ENCODE measurements at regions not wholly inside any gene's neighbourhood (a gene's known extent, or its start where the extent isn't known, plus 50 kb on each side); places are given as distances from the start of the nearest gene placed in this dataset.
"Not testable (repeated sequence)": the region's sequence is repeated elsewhere in the genome, so short reads cannot be mapped to it uniquely, and the experiment has no call there.

DNA sequence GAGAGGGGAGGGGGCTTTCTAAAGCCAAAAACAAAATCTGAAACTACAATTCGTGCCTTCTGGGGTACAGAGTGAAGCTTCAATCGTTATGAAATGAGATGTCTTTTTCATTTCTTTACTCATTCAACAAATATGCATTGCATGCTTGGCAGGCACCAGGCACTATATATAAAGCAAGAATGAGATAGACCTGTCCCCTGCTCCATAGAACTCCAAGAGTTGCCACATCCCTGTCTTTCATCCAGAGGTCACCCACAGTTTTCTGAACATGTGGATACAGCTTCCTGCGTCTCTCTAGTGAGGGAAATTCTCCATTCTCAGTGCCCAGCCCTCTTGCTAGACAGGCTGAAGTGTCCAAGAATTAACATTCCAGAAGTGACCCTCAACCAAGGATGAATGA, 343.2 kb upstream of the MAF start:
- DNase-seq (ENCODE audit: low read depth in 1 of 2, low spot score in 1 of 2), result no peak
- peaks cover 7% of the 10 kb centered on the region for H3K27me3 ChIP-seq
- TF ChIP-seq, protein P1, sequence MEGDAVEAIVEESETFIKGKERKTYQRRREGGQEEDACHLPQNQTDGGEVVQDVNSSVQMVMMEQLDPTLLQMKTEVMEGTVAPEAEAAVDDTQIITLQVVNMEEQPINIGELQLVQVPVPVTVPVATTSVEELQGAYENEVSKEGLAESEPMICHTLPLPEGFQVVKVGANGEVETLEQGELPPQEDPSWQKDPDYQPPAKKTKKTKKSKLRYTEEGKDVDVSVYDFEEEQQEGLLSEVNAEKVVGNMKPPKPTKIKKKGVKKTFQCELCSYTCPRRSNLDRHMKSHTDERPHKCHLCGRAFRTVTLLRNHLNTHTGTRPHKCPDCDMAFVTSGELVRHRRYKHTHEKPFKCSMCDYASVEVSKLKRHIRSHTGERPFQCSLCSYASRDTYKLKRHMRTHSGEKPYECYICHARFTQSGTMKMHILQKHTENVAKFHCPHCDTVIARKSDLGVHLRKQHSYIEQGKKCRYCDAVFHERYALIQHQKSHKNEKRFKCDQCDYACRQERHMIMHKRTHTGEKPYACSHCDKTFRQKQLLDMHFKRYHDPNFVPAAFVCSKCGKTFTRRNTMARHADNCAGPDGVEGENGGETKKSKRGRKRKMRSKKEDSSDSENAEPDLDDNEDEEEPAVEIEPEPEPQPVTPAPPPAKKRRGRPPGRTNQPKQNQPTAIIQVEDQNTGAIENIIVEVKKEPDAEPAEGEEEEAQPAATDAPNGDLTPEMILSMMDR (IDR thresholded peaks at IDR 0.05; ENCODE audit: low read depth, low read length), result no peak
- no peak overlapping the region for H3K27ac ChIP-seq
- no peak overlapping the region for H3K4me3 ChIP-seq
- no peaks in the 10 kb centered on the region for H3K4me1 ChIP-seq (ENCODE audit: low read depth)
- no peaks in the 10 kb centered on the region for H3K9me3 ChIP-seq (ENCODE audit: low read depth)
- no peaks in the 10 kb centered on the region for H3K36me3 ChIP-seq

- Histone ChIP-seq H3K27ac (no peak overlapping the region), H3K9me3 (ENCODE audit: low read depth) (no peaks in the 10 kb centered on the region), H3K4me1 (ENCODE audit: low read depth) (no peaks in the 10 kb centered on the region), H3K27me3 (peaks cover 7% of the 10 kb centered on the region), H3K4me3 (no peak overlapping the region), H3K36me3 (no peaks in the 10 kb centered on the region)
- no peak for DNase-seq (ENCODE audit: low read depth in 1 of 2, low spot score in 1 of 2)
- TF ChIP-seq, protein P1 (IDR thresholded peaks at IDR 0.05; ENCODE audit: low read depth, low read length), result no peak
Observed at GRCh38 chr16:79938575-79938974, 338.0 kb upstream of the MAF start.

DNA sequence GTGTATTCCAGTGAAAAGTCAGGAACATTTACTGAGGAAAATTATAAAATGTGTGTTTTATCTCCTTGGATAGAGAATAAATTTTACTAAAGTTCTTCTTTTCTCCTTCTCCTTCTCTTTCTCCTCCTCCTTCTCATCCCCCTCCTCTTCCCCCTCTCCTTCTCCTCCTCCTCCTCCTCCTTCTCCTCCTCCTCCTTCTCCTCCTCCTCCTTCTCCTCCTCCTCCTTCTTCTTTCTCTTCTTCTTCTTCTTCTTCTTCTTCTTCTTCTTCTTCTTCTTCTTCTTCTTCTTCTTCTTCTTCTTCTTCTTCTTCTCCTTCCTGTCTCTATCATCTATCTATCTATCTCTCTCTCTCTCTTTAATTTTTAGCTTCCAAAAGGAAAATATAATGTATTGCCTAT, 337.1 kb upstream of the MAF start:
- DNase-seq (ENCODE audit: low read depth in 1 of 2, low spot score in 1 of 2); H3K27me3 ChIP-seq; H3K4me1 ChIP-seq (ENCODE audit: low read depth); H3K4me3 ChIP-seq; H3K36me3 ChIP-seq; H3K27ac ChIP-seq; H3K9me3 ChIP-seq (ENCODE audit: low read depth): not testable (repeated sequence)

DNA sequence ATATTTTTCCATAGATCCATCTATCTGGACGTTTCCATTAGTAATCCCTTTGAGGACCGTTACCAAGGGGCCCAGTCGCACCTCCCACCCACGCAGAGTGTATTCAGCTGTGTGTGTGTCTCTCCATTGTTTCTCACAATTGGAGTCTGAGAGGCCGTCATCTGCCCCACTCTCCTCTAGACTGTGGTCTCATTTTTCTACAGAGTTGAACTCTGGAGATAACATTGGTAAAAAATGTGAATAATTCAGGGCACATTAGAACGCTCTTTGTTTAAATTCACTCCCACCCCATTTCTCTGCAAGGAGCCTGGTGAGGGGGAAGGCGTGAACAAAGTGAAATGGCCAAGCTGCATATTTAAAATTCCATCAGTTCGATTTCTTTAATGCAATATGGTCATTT, 333.1 kb upstream of the MAF start:
- Histone ChIP-seq H3K36me3 (no peaks in the 10 kb centered on the region), H3K4me1 (ENCODE audit: low read depth) (no peaks in the 10 kb centered on the region), H3K9me3 (ENCODE audit: low read depth) (no peaks in the 10 kb centered on the region), H3K4me3 (no peak overlapping the region), H3K27me3 (peaks cover 1% of the 10 kb centered on the region), H3K27ac (no peak overlapping the region)
- DNase-seq (ENCODE audit: low read depth in 1 of 2, low spot score in 1 of 2), result no peak
- TF ChIP-seq, protein P1 (IDR thresholded peaks at IDR 0.05; ENCODE audit: low read depth, low read length), result no peak

DNA sequence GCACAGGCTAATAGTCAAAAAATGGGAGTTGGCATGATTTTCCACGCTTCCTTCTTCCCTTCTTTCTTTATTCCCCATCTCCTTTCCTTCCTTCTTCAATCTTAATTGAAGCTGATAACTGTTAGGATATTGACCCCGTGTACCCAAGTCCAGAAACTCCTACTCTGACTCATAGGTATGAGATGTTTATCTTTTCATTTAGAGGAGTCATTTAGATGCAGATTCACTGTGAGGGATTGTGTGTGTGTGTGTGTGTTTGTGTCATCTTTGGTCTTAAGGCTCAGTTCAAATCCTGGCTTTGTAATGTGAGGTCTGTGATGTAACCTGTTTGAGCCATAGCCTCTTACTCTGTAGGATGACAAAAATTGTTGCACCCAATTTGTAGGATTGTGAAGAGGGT, 332.0 kb upstream of the MAF start:
- H3K36me3 ChIP-seq, result no peaks in the 10 kb centered on the region
- no peaks in the 10 kb centered on the region for H3K9me3 ChIP-seq (ENCODE audit: low read depth)
- H3K27ac ChIP-seq, result no peak overlapping the region
- no peaks in the 10 kb centered on the region for H3K27me3 ChIP-seq
- no peak overlapping the region for H3K4me3 ChIP-seq
- no peak for DNase-seq (ENCODE audit: low read depth in 1 of 2, low spot score in 1 of 2)
- TF ChIP-seq, protein P1 (IDR thresholded peaks at IDR 0.05; ENCODE audit: low read depth, low read length), result no peak
- H3K4me1 ChIP-seq (ENCODE audit: low read depth), result no peaks in the 10 kb centered on the region

- no peak overlapping the region for H3K27ac ChIP-seq
- TF ChIP-seq, protein P1 (IDR thresholded peaks at IDR 0.05; ENCODE audit: low read depth, low read length), result no peak
- no peaks in the 10 kb centered on the region for H3K4me1 ChIP-seq (ENCODE audit: low read depth)
- no peaks in the 10 kb centered on the region for H3K9me3 ChIP-seq (ENCODE audit: low read depth)
- H3K4me3 ChIP-seq, result no peak overlapping the region
- DNase-seq (ENCODE audit: low read depth in 1 of 2, low spot score in 1 of 2), result no peak
- H3K27me3 ChIP-seq, result peaks cover 4% of the 10 kb centered on the region
- no peaks in the 10 kb centered on the region for H3K36me3 ChIP-seq
Observed at GRCh38 chr16:79931721-79932120, 331.2 kb upstream of the MAF start.
